Hematopoietic multipotent progenitor cell treated with erythropoietin and hydrocortisone succinate and interleukin-3 and kit ligand, for 17 days (in vitro differentiated cells): ENCODE measurements at regions not wholly inside any gene's neighbourhood (a gene's known extent, or its start where the extent isn't known, plus 50 kb on each side); places are given as distances from the start of the nearest gene placed in this dataset.
"Not testable (repeated sequence)": the region's sequence is repeated elsewhere in the genome, so short reads cannot be mapped to it uniquely, and the experiment has no call there.

ENCODE experiments used
- DNase-seq: peaks from one replicate; pipeline ENCODE4 v3.0.0-alpha.2; 2015; ENCODE audit warnings: low spot score

- not testable (repeated sequence) for DNase-seq
These were observed 92.1 kb downstream of the C4BPA start for GRCh38 chr1:207196135-207196534.

GRCh38 chr1:207201534-207201933, 97.5 kb downstream of the C4BPA start:
- not testable (repeated sequence) for DNase-seq

GRCh38 chr1:207202480-207202879, 98.4 kb downstream of the C4BPA start:
- DNase-seq = no peak

- no peak for DNase-seq
These were observed 99.5 kb downstream of the C4BPA start for GRCh38 chr1:207203541-207203940.

- DNase-seq = no peak
These were observed 101.6 kb downstream of the C4BPA start for GRCh38 chr1:207205614-207206061.

- DNase-seq = not testable (repeated sequence)
These were observed 104.7 kb downstream of the C4BPA start for GRCh38 chr1:207208691-207209090.

- DNase-seq = no peak
These were observed 107.0 kb upstream of the CD55 start for GRCh38 chr1:207214453-207214852.

GRCh38 chr1:207217778-207218511, 103.5 kb upstream of the CD55 start:
- no peak for DNase-seq

- DNase-seq = peak; percentile 26
These were observed 102.7 kb upstream of the CD55 start for GRCh38 chr1:207218512-207219362.

GRCh38 chr1:207219979-207220889, 101.2 kb upstream of the CD55 start:
- no peak for DNase-seq

- DNase-seq = no peak
These were observed 99.5 kb upstream of the CD55 start for GRCh38 chr1:207221934-207222351.

GRCh38 chr1:207223162-207223561, 98.3 kb upstream of the CD55 start:
- no peak for DNase-seq

- no peak for DNase-seq
These were observed 96.8 kb upstream of the CD55 start for GRCh38 chr1:207224666-207225065.

GRCh38 chr1:207227131-207227630, 94.3 kb upstream of the CD55 start:
- no peak for DNase-seq

GRCh38 chr1:207228987-207229386, 92.5 kb upstream of the CD55 start:
- no peak for DNase-seq

GRCh38 chr1:207230441-207230840, 91.0 kb upstream of the CD55 start:
- no peak for DNase-seq

GRCh38 chr1:207234690-207235089, 86.8 kb upstream of the CD55 start:
- DNase-seq = no peak

GRCh38 chr1:207239874-207240273, 81.6 kb upstream of the CD55 start:
- no peak for DNase-seq

- no peak for DNase-seq
These were observed 81.0 kb upstream of the CD55 start for GRCh38 chr1:207240325-207241101.

- DNase-seq = no peak
These were observed 80.1 kb upstream of the CD55 start for GRCh38 chr1:207241164-207241934.
